GM12874 (cell line): ENCODE measurements at regions not wholly inside any gene's neighbourhood (a gene's known extent, or its start where the extent isn't known, plus 50 kb on each side); places are given as distances from the start of the nearest gene placed in this dataset.

Source experiments
- TF ChIP-seq, protein P1 (sequence below): IDR thresholded peaks from 2 replicates; pipeline ENCODE4 v1.5.1; 2011; ENCODE audit warnings: low read depth, mild to moderate bottlenecking, control low read depth, low read length, moderate library complexity; ENCODE audit not compliant: insufficient read depth

DNA sequence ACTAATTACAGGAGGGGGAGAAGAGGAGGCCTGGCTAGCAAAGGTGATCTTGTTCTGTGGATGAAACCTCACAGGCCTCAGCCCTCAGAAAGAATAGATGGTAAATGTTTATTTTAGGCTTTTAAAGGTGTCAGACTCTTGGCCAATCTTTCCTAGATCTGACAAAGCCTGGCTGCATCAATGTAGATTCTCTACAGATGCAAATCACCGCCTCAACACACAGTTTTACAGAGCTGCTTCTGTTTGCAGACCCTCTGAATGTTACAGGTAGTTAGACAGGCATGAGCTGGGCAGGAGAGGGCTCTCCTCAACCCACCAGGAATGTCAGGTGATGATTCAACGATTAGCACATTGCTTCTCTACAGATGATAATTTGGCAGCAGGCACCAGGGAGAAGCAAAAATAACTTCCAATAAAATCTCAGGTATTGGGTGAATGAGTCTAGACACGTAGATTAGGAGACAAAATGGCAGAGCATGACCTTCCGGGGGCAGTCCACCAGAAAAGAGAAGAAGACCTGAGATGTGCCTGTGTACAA lies 105.4 kb upstream of the VANGL1 start:
- TF ChIP-seq, protein P1, sequence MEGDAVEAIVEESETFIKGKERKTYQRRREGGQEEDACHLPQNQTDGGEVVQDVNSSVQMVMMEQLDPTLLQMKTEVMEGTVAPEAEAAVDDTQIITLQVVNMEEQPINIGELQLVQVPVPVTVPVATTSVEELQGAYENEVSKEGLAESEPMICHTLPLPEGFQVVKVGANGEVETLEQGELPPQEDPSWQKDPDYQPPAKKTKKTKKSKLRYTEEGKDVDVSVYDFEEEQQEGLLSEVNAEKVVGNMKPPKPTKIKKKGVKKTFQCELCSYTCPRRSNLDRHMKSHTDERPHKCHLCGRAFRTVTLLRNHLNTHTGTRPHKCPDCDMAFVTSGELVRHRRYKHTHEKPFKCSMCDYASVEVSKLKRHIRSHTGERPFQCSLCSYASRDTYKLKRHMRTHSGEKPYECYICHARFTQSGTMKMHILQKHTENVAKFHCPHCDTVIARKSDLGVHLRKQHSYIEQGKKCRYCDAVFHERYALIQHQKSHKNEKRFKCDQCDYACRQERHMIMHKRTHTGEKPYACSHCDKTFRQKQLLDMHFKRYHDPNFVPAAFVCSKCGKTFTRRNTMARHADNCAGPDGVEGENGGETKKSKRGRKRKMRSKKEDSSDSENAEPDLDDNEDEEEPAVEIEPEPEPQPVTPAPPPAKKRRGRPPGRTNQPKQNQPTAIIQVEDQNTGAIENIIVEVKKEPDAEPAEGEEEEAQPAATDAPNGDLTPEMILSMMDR, result no peak

DNA sequence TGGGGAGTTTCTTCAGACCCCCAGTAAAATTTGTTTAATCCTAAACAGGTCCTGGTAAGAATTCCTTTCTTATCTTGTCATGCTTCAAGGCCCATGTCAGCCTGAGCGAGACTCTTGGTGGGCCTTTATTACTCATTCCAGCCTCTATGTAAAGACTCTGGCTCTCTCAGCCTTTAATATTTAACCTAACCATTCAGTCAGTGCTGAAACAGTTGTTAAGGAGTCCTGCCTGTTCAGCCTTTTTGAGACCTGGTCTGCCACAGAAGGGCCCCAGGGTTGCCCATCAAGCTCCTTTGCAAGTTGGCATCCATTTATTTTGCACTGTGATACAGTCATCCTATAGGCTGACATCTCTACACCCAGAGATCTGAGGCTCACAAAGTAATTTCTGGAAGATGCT lies 107.7 kb upstream of the VANGL1 start:
- TF ChIP-seq, protein P1, result no peak

DNA sequence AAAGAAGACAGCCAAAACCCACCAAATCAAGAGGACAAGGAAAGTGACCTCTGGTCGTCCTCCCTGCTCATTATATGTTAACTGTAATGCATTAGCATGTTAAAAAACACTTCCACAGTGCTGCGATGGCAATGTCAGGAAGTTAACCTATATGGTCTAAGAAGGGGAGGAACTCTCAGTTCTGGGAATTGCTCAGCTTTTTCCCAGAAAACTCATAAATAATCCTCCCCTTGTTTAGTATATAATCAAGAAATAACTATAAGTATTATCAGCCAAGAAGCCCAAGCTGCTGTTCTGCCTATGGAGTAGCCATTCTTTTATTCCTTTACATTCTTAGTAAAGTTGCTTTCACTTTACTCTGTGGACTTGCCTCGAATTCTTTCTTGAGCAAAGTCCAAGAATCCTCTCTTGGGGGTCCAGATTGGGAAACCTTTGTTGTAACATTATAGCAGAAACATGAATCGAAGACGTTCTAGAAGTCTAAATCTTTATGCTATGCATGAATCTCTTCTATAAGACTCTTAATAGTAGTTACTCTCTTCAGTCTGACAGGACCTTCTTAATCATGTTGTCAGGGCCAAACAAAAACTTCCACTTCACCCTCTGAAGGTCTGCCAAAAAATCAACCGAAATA lies 110.0 kb upstream of the VANGL1 start:
- TF ChIP-seq, protein P1, result no peak

DNA sequence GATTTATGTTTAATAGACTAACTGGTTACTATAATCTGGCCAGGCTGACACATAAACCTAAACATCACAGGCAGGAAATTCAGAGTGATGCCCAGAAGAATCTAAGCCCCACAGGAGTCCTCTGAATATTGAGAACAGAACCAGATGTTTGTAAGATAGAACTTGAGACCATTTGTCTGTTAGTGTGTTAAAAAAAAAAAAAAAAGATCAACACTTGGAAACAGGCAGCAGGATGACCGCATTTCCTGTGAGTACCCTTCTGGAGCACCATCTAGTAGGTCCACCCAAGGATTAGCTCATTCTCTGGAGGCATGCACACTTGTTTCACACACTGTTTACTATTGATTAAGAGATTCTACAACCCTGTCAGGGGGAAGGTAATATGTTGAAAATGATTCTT lies 111.4 kb upstream of the VANGL1 start:
- TF ChIP-seq, protein P1, result no peak

DNA sequence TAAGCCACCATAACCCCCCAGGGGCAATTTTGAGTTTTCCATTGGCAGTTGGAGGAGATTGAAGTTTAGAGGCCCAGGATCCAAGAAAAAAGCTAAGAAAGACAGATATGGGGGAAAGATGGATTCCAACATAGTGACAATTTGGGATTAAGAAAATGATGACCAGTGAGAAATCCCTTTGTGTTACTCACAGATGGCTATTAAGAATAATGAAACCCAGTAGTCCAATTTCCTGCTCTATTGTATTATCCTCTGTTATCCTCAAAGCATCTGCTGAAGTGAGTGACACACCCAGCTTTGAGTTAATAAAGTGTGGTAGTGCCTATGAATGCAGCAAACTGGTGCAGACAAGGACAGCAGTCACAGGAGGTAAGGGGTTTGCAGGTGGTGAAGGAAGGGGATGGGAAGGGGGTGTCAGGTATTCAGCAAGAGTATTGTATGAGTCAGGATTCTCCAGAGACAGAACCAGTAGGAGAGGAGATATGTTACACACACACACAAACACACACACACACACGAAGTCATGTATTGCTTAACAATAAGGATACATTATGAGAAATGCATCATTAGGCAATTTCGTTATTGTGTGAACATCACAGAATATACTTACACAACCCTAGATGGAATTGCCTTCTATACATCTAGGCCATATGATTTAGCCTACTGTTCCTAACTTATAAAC lies 112.4 kb upstream of the VANGL1 start:
- TF ChIP-seq, protein P1, result no peak

DNA sequence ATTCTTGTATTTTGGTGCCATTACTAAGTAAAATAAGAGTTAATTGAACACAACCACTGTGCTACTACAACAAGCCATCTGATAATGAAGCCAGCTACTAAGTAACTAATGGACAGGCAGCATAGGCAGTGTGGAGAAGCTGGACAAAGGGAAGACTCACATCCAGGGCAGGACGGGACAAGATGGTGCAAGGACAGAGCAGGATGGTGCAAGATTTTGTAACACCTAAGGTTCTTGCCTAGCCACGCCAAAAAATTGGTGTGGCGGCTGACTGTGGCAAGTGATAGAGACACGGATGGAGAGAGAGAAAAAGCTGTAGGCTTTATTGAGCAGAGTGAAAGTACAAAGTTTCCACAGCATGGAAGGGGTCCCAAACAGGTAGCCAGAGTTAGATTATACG lies 114.0 kb upstream of the VANGL1 start:
- TF ChIP-seq, protein P1, result no peak

DNA sequence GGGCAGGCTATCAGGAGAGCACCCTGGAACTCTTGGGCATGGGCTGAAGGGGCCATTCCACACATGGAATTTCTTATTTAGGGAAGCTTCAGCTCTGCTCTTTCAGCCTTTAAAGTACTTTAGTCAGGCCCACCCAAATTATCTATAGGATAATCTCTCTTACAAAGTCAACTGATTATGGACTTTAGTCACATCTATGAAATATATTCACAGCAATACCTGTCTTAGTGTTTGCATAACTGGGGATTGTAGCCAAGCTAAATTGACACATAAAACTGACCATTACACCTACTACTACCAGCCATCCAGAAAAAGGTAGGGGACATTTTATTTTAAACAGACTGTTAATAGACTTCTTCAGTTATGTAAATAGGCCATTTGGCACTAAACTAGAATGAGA lies 114.9 kb upstream of the VANGL1 start:
- TF ChIP-seq, protein P1, result no peak
